ENCODE measurements at regions not wholly inside any gene's neighbourhood (a gene's known extent, or its start where the extent isn't known, plus 50 kb on each side); places are given as distances from the start of the nearest gene placed in this dataset.

DNA sequence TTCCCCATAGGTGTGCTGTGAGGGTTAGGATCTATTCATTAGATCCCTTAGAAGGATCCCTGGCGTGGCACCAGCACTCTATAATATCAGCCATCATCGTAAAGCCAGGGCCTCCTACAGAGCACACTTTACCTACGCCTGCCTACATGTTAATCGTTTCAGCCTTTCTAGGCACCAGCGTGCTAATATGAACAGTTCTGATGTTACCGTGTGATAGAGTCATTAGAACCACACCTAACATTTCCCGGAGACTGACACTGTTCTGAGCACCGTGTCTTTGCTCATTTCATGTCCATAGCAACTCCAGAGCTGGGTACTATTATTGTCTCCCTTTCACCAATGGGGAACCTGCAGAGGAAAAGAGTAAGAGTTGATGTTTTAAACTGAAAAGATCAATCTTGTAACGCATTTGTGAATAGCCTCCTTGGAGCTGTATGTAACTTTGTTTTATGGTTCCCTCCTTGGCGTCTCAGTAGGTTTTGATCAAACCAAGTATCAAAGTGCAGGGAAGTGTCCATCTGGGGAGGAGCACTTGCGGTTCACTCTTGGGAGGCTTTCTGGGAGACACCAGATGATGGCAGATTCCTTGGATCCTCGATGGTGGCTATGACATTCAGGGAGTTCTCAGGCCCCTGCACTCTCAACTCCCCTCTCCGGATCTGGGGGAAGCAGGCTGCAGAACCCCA is 73.8 kb upstream of the KCNG1 start:
- intact Hi-C loops (cut with micrococcal nuclease), result no loop called here
- H3K27me3 ChIP-seq (ENCODE audit: control insufficient read depth, insufficient read depth, low read length), result peaks cover 79% of the 10 kb centered on the region
- no peak for ATAC-seq (ENCODE audit: low read depth)
- ChIA-PET POLR2A (ENCODE audit: unreplicated experiment) (no interaction called here), CTCF (no interaction called here)
- H2BK120ac ChIP-seq (ENCODE audit: low read depth, low read length), result no peak overlapping the region
- H2BK15ac ChIP-seq (ENCODE audit: low read depth, low read length), result no peak overlapping the region
- H3K4me2 ChIP-seq (ENCODE audit: low read depth, low read length), result no peak overlapping the region
- H3K79me1 ChIP-seq (ENCODE audit: low read depth in 1 of 2, low read length in 2 of 2), result no peaks in the 10 kb centered on the region
- H2AK9ac ChIP-seq (replicated peaks; ENCODE audit: low read depth, low read length, poor library complexity), result no peak overlapping the region
- H3K9me3 ChIP-seq (ENCODE audit: control insufficient read depth, insufficient read depth, low read length), result no peaks in the 10 kb centered on the region
- in situ Hi-C loops (cut with MboI; ENCODE audit: low sequenced_read_pairs), result no loop called here
- H3K14ac ChIP-seq (replicated peaks; ENCODE audit: low read depth, low read length), result no peak overlapping the region
- no peak overlapping the region for H3K4me3 ChIP-seq (ENCODE audit: insufficient read depth, low read depth, low read length)
- no peak overlapping the region for H3K23ac ChIP-seq (ENCODE audit: low read depth, low read length)
- H2BK20ac ChIP-seq (ENCODE audit: low read depth, low read length), result no peak overlapping the region
- no TSS peak for BruUV-seq (replicated peaks)
- no peak overlapping the region for H3K18ac ChIP-seq (ENCODE audit: low read depth, low read length)
- TF ChIP-seq, protein P1, sequence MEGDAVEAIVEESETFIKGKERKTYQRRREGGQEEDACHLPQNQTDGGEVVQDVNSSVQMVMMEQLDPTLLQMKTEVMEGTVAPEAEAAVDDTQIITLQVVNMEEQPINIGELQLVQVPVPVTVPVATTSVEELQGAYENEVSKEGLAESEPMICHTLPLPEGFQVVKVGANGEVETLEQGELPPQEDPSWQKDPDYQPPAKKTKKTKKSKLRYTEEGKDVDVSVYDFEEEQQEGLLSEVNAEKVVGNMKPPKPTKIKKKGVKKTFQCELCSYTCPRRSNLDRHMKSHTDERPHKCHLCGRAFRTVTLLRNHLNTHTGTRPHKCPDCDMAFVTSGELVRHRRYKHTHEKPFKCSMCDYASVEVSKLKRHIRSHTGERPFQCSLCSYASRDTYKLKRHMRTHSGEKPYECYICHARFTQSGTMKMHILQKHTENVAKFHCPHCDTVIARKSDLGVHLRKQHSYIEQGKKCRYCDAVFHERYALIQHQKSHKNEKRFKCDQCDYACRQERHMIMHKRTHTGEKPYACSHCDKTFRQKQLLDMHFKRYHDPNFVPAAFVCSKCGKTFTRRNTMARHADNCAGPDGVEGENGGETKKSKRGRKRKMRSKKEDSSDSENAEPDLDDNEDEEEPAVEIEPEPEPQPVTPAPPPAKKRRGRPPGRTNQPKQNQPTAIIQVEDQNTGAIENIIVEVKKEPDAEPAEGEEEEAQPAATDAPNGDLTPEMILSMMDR (conservative IDR thresholded peaks at IDR 0.05; ENCODE audit: low read depth, low read length), result no peak
- no peak for TF ChIP-seq SMC3 (IDR thresholded peaks at IDR 0.05; ENCODE audit: low read depth, low read length)
- TF ChIP-seq, protein P2, sequence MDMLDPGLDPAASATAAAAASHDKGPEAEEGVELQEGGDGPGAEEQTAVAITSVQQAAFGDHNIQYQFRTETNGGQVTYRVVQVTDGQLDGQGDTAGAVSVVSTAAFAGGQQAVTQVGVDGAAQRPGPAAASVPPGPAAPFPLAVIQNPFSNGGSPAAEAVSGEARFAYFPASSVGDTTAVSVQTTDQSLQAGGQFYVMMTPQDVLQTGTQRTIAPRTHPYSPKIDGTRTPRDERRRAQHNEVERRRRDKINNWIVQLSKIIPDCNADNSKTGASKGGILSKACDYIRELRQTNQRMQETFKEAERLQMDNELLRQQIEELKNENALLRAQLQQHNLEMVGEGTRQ (IDR thresholded peaks at IDR 0.05; ENCODE audit: low read depth, low read length), result no peak
- TF ChIP-seq RAD21 (IDR thresholded peaks at IDR 0.05; ENCODE audit: low read length), result no peak
- no peak for TF ChIP-seq RFX5 (IDR thresholded peaks at IDR 0.05; ENCODE audit: low read depth, low read length)
- TF ChIP-seq CEBPB (IDR thresholded peaks at IDR 0.05; ENCODE audit: low read depth, low read length), result no peak
- no peak for TF ChIP-seq MXI1 (IDR thresholded peaks at IDR 0.05; ENCODE audit: borderline replicate concordance, low read depth, low read length)
- TF ChIP-seq, protein P3, sequence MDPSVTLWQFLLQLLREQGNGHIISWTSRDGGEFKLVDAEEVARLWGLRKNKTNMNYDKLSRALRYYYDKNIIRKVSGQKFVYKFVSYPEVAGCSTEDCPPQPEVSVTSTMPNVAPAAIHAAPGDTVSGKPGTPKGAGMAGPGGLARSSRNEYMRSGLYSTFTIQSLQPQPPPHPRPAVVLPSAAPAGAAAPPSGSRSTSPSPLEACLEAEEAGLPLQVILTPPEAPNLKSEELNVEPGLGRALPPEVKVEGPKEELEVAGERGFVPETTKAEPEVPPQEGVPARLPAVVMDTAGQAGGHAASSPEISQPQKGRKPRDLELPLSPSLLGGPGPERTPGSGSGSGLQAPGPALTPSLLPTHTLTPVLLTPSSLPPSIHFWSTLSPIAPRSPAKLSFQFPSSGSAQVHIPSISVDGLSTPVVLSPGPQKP (IDR thresholded peaks at IDR 0.05; ENCODE audit: borderline replicate concordance, low read depth, low read length), result no peak
- no peak for TF ChIP-seq RCOR1 (IDR thresholded peaks at IDR 0.05; ENCODE audit: insufficient replicate concordance, low read length)
- TF ChIP-seq MAFK (IDR thresholded peaks at IDR 0.05; ENCODE audit: low read depth, low read length), result no peak
- TF ChIP-seq NFE2L2 (IDR thresholded peaks at IDR 0.05; ENCODE audit: low read depth, low read length), result no peak
- TF ChIP-seq POLR2A (IDR thresholded peaks at IDR 0.05; ENCODE audit: low read depth, low read length), result no peak
- TF ChIP-seq BHLHE40 (IDR thresholded peaks at IDR 0.05; ENCODE audit: low read depth, low read length), result no peak
- no peak for TF ChIP-seq MAZ (IDR thresholded peaks at IDR 0.05; ENCODE audit: borderline replicate concordance, low read depth, low read length)
- TF ChIP-seq FOS (IDR thresholded peaks at IDR 0.05; ENCODE audit: low read depth, low read length), result no peak
- TF ChIP-seq CHD1 (IDR thresholded peaks at IDR 0.05; ENCODE audit: low read depth, low read length), result no peak
- no peak for DNase-seq
- no peak overlapping the region for H3K27ac ChIP-seq (ENCODE audit: insufficient read depth, low read length)
- WGBS, 2 experiments (ENCODE audit: extremely low coverage in 2 of 2, insufficient read length in 1 of 2), result 100% methylated on average over 3 of the region's 13 CpGs; no CpG with 5 or more reads in 1 of the 2 experiments
- no peak overlapping the region for H3K4ac ChIP-seq (ENCODE audit: low read depth, low read length)
- no peak overlapping the region for H4K5ac ChIP-seq (ENCODE audit: low read depth, low read length)
- no peak overlapping the region for H2AFZ ChIP-seq (replicated peaks; ENCODE audit: low read length, poor library complexity)
- no peaks in the 10 kb centered on the region for H3K9me1 ChIP-seq (ENCODE audit: insufficient read depth, low read length)
- dilution Hi-C loops (cut with HindIII; ENCODE audit: low sequenced_read_pairs, unreplicated experiment), result no loop called here
- H3K9ac ChIP-seq (ENCODE audit: low read depth, low read length), result no peak overlapping the region
- H2BK5ac ChIP-seq (ENCODE audit: low read depth, low read length, poor library complexity, severe bottlenecking), result no peak overlapping the region
- H3K36me3 ChIP-seq (ENCODE audit: control insufficient read depth, insufficient read depth, low read length), result no peaks in the 10 kb centered on the region
- H3K56ac ChIP-seq (ENCODE audit: extremely low read depth, insufficient read depth, low read length), result no peak overlapping the region
- H4K8ac ChIP-seq (ENCODE audit: low read depth in 2 of 2, low read length in 2 of 2), result no peak overlapping the region
- 0 out of 2 replicates have a peak, but pooled peaks cover 2% of the 10 kb centered on the region for H4K20me1 ChIP-seq (ENCODE audit: insufficient read depth, low read length)
- H4K91ac ChIP-seq (ENCODE audit: insufficient read depth, low read depth, low read length), result no peak overlapping the region
- H2AK5ac ChIP-seq (ENCODE audit: low read depth, low read length), result no peak overlapping the region
- no peaks in the 10 kb centered on the region for H3K4me1 ChIP-seq (ENCODE audit: control insufficient read depth, insufficient read depth, low read length)

Measured in IMR-90 (cell line).